ENCODE measurements at regions not wholly inside any gene's neighbourhood (a gene's known extent, or its start where the extent isn't known, plus 50 kb on each side); places are given as distances from the start of the nearest gene placed in this dataset.

- Histone ChIP-seq H2BK12ac (ENCODE audit: low read depth, low read length) (no peak overlapping the region), H3K27ac (ENCODE audit: low read depth, low read length) (no peak overlapping the region), H2BK5ac (ENCODE audit: low read depth, low read length) (no peak overlapping the region), H4K5ac (ENCODE audit: insufficient read length, low read depth, low read length) (no peak overlapping the region), H3K79me2 (ENCODE audit: control insufficient read depth in 1 of 2, insufficient read depth in 2 of 2, low read length in 2 of 2) (no peaks in the 10 kb centered on the region), H2AFZ (ENCODE audit: low read length) (no peak overlapping the region), H3K14ac (ENCODE audit: insufficient read length) (no peak overlapping the region), H4K8ac (ENCODE audit: extremely low read depth, insufficient read depth, low read length) (no peak overlapping the region), H3K4ac (replicated peaks; ENCODE audit: insufficient read length, low read depth, low read length) (no peak overlapping the region), H4K20me1 (replicated peaks in 1 of 2; ENCODE audit: control insufficient read depth in 1 of 2, insufficient read depth in 2 of 2, low read length in 2 of 2) (no peaks in the 10 kb centered on the region), H3K9ac (replicated peaks in 1 of 4; ENCODE audit: extremely low read depth in 1 of 4, low read depth in 3 of 4, low read length in 3 of 4) (no peak overlapping the region), H3K79me1 (ENCODE audit: low read depth, low read length) (no peaks in the 10 kb centered on the region), H2BK20ac (ENCODE audit: low read length) (no peak overlapping the region), H3K9me3 (ENCODE audit: insufficient read depth in 2 of 2, low read depth in 1 of 2, low read length in 1 of 2) (no peaks in the 10 kb centered on the region), H3K36me3 (ENCODE audit: control insufficient read depth in 2 of 4, insufficient read depth in 4 of 4, low read length in 3 of 4) (no peaks in the 10 kb centered on the region), H3K4me3 (ENCODE audit: extremely low read depth in 1 of 4, insufficient read depth in 2 of 4, low read depth in 3 of 4, low read length in 4 of 4) (no peak overlapping the region), H3K27me3 (replicated peaks in 1 of 4; ENCODE audit: control insufficient read depth in 3 of 4, extremely low read depth in 1 of 4, insufficient read depth in 3 of 4, low read length in 3 of 4) (no peaks in the 10 kb centered on the region), H3K56ac (replicated peaks; ENCODE audit: insufficient read length, low read depth, low read length) (no peak overlapping the region), H3K4me1 (replicated peaks in 1 of 4; ENCODE audit: control insufficient read depth in 3 of 4, insufficient read depth in 4 of 4, low read length in 3 of 4) (no peaks in the 10 kb centered on the region), H2BK120ac (replicated peaks; ENCODE audit: low read depth, low read length) (no peak overlapping the region), H2AK5ac (ENCODE audit: low read depth, low read length) (no peak overlapping the region), H3K23ac (ENCODE audit: insufficient read length) (no peak overlapping the region), H3K18ac (ENCODE audit: extremely low read depth, low read length) (no peak overlapping the region), H2BK15ac (ENCODE audit: low read length) (no peak overlapping the region), H3K23me2 (ENCODE audit: low read depth, low read length) (no peaks in the 10 kb centered on the region), H4K91ac (replicated peaks; ENCODE audit: insufficient read length, low read length) (no peak overlapping the region), H3K4me2 (ENCODE audit: insufficient read depth in 1 of 2, low read depth in 2 of 2, low read length in 2 of 2) (no peak overlapping the region)
- FAIRE-seq (no peak), DNase-seq (ENCODE audit: low read depth in 1 of 2, low spot score in 2 of 2) (no peak)
- TF ChIP-seq EGR1 (IDR thresholded peaks at IDR 0.05; ENCODE audit: borderline replicate concordance, low read depth, low read length) (no peak), KDM5A (IDR thresholded peaks at IDR 0.05; ENCODE audit: low read length) (no peak), E2F6 (IDR thresholded peaks at IDR 0.05) (no peak), NRF1 (IDR thresholded peaks at IDR 0.05; ENCODE audit: low read depth, low read length) (no peak), SIN3A (conservative IDR thresholded peaks at IDR 0.05 in 1 of 2, IDR thresholded peaks at IDR 0.05 in 1 of 2; ENCODE audit: low read depth in 1 of 2, low read length in 2 of 2) (no peak)
- WGBS, 2 experiments (ENCODE audit: extremely low coverage in 1 of 2, insufficient coverage in 1 of 2, insufficient read length in 1 of 2, insufficient replicate concordance in 2 of 2, low coverage in 1 of 2, low lambda C conversion rate in 2 of 2, missing lambda C conversion rate in 1 of 2), result 100% methylated on average over 1 of the region's 1 CpG; no CpG with 5 or more reads in 1 of the 2 experiments
- ChIA-PET CTCF (ENCODE audit: partially characterized antibody) (no interaction called here), POLR2A (ENCODE audit: partially characterized antibody) (no interaction called here)
Measured at GRCh38 chr2:134004467-134004866, 249.4 kb upstream of the MGAT5 start.

Data from H1 (cell line).